ENCODE measurements at regions not wholly inside any gene's neighbourhood (a gene's known extent, or its start where the extent isn't known, plus 50 kb on each side); places are given as distances from the start of the nearest gene placed in this dataset.

- TF ChIP-seq POLR2AphosphoS5 (IDR thresholded peaks at IDR 0.05) = no peak
- TF ChIP-seq, protein P1, sequence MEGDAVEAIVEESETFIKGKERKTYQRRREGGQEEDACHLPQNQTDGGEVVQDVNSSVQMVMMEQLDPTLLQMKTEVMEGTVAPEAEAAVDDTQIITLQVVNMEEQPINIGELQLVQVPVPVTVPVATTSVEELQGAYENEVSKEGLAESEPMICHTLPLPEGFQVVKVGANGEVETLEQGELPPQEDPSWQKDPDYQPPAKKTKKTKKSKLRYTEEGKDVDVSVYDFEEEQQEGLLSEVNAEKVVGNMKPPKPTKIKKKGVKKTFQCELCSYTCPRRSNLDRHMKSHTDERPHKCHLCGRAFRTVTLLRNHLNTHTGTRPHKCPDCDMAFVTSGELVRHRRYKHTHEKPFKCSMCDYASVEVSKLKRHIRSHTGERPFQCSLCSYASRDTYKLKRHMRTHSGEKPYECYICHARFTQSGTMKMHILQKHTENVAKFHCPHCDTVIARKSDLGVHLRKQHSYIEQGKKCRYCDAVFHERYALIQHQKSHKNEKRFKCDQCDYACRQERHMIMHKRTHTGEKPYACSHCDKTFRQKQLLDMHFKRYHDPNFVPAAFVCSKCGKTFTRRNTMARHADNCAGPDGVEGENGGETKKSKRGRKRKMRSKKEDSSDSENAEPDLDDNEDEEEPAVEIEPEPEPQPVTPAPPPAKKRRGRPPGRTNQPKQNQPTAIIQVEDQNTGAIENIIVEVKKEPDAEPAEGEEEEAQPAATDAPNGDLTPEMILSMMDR (IDR thresholded peaks at IDR 0.05) = no peak
Observed at GRCh38 chr2:211114826-211115455, 558.5 kb downstream of the CPS1 start.
